HG03060 (cell line): ENCODE measurements at regions not wholly inside any gene's neighbourhood (a gene's known extent, or its start where the extent isn't known, plus 50 kb on each side); places are given as distances from the start of the nearest gene placed in this dataset.
"Not testable (repeated sequence)": the region's sequence is repeated elsewhere in the genome, so short reads cannot be mapped to it uniquely, and the experiment has no call there.

Experiments
- ATAC-seq: cut with Tn5 transposase; IDR thresholded peaks from one replicate; pipeline ENCODE4 v1.9.1; 2021; ENCODE audit warnings: low read depth, moderate number of reproducible peaks; ENCODE audit not compliant: unreplicated experiment

DNA sequence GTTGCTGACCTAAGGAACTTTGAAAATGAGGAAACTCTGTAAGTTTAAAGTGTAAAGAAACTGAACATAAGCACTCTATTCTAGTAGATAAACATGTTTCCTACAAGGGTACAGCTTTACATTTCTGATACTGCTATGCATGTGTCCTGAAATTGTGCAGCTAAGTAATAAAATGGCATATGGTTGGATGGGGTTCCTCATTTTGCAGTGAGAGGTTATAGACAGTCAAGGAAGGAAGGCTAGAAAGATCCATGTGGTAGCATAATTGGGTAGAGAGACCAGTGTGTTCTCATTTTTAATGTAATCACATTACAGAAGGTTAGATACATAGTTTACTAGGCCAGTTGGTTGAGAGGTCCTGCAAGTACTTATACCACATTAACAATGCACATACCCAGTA, 477.0 kb downstream of the TMEM121 start:
- no peak for ATAC-seq

DNA sequence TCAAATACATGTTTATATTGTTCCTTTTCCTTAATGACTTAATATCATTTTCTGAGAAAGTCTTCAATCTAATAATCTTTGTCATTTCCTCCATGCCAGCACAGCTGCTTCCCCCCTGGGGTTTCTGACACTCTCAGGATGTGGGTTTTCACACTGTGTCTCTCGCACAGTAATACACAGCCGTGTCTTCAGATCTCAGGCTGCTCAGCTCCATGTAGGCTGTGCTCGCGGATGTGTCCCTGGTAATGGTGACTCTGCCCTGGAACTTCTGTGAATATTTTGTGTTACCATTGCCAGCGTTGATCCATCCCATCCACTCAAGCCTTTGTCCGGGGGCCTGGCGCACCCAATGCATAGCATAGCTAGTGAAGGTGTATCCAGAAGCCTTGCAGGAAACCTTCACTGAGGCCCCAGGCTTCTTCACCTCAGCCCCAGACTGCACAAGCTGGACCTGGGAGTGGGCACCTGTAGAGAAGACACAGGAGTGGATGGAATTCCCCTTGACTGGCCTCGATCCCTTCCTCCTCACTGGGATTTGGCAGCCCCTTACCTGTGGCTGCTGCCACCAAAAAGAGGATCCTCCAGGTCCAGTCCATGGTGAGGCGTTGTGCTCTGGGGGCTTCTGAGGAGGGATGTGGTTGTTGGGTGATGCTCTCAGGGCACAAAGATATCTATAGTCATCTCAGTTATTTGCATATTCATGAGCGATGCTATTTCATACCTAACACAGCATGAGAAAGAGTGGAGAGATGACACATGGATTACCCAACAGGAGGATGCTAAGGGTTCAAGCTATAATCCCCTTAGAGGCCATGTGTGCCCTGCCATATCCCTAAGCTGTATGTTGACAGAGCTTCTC, 478.8 kb downstream of the TMEM121 start:
- ATAC-seq, result not testable (repeated sequence)

DNA sequence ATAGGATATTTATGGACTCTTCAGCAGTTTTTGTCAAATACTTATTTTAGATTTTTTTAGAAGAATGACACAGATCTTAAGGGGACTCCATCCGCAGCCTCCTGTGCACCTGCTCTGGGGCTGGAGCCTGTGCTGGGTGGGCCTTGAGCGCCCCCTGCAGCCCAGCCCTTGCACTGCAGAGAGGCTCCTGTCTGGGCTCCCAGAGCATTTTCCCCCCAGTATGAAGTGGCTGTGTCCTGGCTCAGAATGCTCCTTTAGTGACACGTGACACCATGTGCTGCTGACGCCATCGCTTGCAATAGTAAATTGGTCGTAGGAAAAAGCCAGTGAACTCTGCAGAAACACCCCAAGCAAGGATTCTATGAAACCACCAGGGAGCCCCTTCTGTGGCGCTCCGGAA, 479.7 kb downstream of the TMEM121 start:
- ATAC-seq, result not testable (repeated sequence)

DNA sequence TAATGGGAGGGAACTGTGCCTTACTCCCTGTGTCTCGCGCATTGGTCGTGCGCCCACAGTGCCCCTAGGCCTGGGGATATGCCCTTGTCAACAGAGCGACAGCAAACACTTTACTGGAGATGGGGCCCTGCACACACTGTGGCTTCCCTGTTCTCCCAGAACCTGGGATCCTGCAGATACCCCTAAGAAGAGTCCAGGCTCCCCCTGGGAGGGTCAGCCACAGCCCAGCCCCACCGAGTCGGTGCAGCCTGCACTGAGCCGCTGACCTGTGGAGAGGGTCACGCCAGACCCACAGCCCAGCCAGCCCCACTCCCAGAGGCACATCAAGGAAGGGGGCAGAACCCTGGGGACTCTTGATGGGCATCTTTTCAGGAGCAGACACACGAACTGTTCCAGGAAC, 480.3 kb downstream of the TMEM121 start:
- not testable (repeated sequence) for ATAC-seq

DNA sequence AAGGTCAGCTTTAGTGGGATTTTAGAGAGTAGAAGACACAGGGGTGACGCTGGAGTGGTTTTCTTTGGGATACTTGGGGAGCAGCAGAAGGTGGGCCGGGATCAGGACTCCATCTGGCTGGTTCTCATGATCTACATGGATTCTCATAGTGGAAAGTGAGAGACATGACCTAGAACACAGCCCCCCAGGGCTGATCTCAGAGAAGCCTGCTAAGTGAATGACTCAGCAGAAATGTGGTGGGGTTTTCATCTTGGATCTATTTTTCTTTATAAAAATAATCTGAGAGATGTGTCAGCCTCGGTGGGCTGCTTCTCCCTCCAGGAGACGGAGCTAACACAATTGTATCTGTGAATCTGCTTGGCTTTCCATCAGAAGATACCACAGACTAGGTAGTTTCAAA, 484.4 kb downstream of the TMEM121 start:
- ATAC-seq, result no peak

DNA sequence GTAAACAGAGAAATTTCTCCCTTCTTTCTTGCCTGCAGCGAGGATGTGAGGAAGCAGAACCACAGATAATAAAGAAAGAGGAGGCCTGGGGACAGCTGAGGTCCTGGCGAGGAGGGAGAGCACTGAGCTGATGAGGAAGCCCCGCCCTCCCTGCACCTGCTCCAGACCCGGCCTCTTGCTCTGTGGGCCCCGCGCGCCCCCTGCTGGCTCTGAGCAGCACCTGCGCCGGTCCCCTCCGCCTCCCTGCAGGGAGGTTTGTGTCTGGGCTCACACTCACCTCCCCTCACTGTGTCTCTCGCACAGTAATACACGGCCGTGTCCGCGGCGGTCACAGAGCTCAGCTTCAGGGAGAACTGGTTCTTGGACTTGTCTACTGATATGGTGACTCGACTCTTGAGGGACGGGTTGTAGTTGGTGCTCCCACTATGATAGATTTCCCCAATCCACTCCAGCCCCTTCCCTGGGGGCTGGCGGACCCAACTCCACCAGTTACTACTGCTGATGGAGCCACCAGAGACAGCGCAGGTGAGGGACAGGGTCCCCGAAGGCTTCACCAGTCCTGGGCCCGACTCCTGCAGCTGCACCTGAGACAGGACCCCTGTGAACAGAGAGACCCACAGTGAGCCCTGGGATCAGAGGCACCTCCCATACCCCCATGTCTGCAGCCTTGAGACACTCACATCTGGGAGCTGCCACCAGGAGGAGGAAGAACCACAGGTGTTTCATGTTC, 485.4 kb downstream of the TMEM121 start:
- ATAC-seq, result not testable (repeated sequence)

DNA sequence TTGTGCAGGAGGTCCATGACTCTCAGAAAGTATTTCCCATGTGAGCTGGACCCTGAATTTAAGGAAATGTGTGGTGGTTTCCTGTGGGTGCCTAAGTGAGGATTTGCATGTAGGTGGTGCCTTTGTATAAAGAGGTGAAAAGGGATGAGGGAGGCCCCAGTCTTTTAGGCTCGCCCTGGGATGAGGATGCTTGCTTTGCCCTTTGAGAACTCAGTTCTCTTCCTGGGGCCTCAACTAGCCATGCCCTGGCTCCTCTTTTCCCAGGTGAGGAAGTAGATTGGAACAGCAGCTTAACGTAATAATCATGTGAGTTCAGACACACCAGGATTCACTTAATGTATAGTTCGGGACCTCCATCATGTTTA, 486.0 kb downstream of the TMEM121 start:
- ATAC-seq, result not testable (repeated sequence)

DNA sequence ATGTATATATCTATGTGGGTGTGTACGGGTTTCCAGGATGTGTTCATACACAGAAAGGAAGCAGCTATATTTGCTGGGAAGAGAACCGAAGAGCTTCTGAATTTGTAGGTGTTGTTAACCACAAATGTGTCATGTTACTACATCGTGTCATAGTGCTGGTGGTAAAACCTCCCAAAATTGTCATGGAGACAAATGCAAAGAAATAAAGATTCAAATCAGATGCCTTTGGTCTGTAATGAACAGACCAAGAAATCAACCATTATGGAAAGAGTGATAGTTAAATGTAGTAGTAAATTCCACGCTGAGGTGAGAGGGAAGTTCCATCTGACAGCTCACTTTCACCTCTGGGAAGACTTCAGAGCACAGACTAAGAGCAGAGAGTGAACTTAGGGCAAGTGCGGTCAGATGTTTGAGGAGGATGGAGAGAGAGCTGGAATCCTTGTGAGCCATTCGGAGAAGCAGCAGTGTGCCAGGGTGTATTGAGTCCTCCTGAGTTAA, 487.5 kb downstream of the TMEM121 start:
- ATAC-seq, result no peak

DNA sequence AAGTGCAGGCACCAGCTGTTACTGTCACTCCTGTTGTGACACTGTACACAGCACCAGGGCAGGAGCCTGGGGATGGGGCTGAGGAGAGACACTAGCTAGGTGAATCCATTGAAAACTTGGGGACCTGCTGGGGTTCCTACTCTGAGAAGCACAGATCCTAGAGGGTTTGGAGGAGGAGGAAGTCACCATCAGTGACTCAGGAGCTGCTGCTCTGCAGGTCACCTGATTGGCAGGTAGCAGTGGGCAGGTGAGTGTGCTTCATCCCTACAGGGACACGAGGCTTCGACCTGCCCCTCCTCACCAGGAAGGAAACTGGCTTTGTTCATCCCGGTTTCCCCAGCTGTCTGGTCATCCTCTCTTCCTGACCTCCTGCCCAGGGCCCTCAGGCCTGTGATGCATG, 491.6 kb downstream of the TMEM121 start:
- ATAC-seq, result not testable (repeated sequence)

DNA sequence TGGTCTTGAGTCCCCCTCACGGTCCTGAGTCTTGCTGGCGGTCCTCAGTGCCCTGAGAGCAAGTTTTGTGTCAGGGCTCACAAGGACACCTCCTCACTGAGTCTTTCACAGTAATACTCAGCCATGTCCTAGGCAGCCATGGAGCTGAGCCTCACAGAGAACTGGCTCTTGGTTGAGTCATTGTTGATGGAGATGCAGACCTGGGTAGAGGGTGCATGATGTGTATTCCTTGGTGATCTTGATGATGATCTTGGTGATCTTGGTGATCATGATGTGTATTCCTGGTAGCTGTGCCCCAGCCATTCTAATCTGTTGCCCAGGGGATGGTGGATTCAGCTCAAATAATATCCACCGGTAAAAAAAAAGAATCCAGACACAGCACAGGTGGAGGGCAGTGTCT, 495.4 kb downstream of the TMEM121 start:
- ATAC-seq, result no peak

DNA sequence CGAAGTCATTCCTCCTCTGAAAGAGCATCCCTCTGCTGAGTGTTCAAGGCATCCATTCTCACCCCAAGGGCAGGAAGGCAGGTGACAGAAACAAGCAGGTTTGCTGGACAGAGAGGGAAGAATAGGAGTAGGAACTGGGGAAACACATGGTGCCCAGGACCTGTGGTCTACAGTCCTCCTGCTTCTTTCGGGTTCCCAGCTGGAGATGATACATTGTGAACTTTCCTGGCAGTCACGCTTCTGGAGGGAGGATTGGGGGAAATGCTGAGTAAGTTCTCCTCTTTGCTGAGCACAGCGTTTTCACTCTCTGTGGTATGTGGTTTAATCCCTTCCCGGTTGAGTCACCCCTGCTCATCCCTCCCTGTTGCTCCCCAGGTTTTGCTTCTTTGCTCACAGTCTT, 496.3 kb downstream of the TMEM121 start:
- ATAC-seq, result not testable (repeated sequence)

DNA sequence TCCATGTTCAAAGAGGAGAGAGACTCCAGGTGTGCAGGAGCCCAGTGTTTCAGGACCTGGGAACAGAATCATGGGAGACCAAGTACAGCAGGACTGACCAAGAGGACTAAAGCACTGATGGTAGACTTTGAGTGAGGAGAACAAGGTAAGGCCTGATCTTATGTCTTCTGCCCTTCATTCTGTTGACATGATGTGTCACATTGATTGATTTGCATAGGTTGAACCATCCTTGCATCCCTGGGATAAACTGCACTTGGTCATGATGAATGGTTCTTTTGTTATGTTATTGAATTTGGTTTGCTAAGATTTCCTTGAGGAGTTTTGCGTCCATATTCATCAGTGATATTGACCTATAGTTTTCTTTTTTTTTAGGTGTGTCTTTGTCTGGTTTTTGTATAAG, 497.0 kb downstream of the TMEM121 start:
- no peak for ATAC-seq

DNA sequence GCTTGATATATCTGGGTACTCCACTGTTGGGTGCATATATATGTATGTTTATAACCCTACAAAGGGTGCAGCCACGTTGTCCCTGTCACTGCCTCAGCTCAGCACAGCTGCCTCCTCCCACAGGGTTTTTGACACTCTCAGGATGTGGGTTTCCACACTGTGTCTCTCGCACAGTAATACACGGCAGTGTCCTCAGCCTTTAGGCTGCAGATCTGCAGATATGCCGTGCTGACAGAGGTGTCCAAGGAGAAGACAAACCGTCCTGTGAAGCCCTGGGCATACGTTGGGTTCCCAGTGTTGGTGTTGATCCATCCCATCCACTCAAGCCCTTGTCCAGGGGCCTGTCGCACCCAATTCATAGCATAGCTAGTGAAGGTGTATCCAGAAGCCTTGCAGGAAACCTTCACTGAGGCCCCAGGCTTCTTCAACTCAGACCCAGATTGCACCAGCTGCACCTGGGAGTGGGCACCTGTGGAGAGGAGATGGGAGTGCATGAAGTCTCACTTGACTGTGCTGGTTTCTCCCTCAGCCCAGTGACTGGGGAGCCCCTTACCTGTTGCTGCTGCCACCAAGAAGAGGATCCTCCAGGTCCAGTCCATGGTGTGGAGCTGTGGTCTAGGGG, 498.7 kb downstream of the TMEM121 start:
- no peak for ATAC-seq

DNA sequence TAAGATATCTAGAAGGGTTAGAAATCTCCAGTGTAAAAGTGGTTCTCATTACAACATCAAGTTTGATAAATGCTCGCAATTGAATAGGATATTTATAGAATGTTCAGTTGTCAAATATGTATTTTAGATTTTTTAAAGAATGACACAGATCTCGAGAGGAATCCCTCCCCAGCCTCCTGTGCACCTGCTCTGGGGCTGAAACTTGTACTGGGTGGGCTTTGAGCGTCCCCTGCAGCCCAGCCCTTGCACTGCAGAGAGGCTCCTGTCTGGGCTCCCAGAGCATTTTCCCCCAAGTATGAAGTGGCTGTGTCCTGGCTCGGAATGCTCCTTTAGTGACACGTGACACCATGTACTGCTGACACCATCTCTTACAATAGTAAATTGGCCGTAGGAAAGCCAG, 499.6 kb downstream of the TMEM121 start:
- ATAC-seq, result no peak

DNA sequence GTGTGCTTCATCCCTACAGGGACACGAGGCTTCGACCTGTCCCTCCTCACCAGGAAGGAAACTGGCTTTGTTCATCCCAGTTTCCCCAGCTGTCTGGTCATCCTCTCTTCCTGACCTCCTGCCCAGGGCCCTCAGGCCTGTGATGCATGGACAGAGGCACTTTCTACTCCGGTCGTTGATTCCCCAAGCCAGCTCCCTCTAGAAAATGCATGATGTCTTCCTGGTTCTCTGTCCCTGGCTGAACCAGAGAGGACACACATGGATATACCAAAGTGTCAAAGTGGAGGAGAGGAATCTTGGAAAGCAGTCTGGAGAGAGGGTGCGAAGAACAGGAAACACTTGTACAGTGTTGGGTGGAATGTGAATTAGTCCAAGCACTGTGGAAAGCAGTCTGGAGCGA, 501.4 kb downstream of the TMEM121 start:
- ATAC-seq, result not testable (repeated sequence)

DNA sequence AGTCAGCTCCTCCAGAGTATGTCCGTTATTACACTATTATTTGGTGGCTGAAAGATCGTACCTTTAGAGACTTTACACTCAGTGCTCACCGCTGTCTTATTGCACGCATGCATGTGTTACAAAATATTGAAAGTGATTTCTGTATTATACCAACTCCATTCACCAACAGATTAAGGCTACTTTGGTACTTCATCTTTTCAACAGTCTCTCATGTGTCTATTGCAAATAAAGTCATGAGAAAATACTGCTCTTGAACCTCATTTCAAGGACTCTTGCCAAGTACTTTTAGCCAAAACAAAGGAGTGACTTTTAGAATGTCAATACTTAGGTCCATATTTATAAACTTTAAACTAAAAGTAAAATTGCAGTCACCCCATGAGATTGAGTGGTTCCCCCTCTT, 503.6 kb downstream of the TMEM121 start:
- no peak for ATAC-seq

DNA sequence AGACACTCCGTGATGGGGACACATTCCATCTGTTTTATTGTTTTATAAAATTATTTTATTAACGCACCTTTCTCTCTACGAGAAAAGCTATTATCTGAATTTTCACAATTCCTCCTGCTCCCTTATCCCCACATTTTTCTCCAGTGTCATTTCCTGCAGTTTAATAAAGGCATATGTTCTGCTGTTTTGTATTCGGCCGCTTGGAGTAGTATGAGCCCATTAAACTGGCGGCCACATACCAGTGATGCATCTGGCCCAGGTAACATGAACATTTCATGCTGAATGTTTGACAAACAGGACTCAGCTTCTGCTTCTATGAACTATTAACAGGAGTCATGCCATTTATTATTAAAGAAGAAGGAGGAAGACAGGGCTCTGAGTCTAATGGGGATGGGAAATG, 511.0 kb downstream of the TMEM121 start:
- no peak for ATAC-seq

DNA sequence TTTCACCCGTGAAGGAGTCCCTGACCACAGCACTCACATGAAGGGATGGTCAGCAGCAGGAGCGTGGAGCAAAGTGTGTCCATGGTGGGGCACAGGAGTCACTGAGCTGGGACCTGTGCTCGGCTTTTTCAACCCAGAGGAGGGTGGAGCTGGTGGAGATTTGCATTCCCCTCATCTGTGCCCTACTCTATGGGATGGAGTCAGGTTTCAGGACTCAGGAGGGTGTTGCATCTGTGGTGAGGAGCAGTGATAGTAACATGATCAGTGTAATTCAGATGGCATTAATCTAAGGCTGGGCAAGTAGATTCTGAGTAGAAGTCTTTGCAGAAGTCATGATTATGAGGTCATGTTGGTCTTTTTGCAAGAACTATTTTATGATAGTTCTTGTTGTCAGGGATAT, 511.9 kb downstream of the TMEM121 start:
- no peak for ATAC-seq

DNA sequence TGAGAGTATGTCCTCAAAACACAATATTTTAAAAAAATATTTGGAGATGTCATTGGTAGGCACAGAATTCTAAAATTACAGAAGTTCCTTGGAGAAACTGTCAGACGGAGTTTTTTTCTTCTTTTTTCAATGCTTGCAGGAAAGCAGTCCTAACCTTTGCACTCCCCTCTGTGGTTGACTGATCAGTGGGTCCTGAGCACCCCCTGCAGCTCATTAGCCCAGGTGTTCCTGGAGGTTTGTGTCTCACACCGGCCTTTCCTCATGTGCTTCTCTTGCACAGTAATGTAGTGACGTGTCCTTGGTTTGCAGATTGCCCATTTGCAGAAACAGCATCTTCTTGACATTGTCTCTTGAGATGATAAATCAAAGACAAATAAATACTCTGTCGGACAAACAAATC, 513.0 kb downstream of the TMEM121 start:
- ATAC-seq, result no peak

DNA sequence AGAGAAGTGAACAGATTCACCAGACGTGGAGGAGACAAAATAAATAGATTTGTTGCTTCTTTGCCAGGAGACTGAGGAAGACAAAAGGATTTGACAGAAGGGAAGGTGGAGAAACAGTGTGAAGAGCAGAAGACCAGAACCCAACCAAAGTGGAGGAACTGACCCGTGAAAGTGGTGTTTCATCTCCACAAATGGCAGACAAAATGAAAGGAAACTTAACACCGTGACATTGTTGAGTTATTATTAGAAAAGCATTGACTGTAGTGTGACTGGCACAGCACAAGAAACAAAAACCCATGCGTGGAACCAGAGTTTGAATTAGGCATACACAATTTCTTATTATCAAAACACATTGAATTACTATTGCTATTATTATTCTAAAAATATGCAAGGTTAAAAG, 518.1 kb downstream of the TMEM121 start:
- ATAC-seq, result no peak

DNA sequence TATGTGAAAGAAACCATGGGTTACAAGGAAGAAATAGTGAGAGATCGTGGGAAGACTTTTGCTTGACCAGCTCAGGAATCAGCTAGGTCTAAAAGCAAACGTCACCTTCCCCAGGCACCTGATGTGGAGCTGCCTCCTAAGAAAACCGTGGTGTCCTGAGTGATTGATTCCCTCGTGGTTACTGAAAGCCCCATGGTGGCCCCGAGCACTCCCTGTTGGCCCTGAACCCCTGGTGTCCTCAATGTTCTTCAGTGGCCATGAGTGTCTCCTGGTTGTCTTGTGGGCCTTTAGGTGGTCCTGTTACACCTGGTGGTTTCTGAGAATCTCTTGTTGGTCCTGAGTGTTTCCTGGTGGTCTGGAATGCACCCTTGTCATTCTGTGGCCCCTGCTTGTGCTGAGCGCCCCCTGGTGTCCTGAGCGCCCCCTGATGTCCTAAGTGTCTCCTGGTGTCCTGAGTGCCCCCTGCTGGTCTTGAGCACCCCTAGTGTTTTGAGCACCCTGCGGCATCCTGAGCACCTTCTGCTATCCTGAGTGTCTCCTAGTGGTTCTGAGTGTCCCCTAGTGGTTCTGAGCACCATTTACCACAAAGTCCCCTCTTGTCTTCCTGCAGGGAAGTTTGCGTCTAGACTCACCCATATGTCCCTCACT, 518.7 kb downstream of the TMEM121 start:
- ATAC-seq, result no peak
